22Rv1 (cell line): ENCODE measurements at regions not wholly inside any gene's neighbourhood (a gene's known extent, or its start where the extent isn't known, plus 50 kb on each side); places are given as distances from the start of the nearest gene placed in this dataset.

ENCODE experiments used
- H3K27ac ChIP-seq: fragments of 450-650 bp; 2 replicates; pipeline ENCODE4 v1.5.1; 2017
- CTCF ChIP-seq: fragments of 450-650 bp; IDR thresholded peaks from 2 replicates; pipeline ENCODE4 v1.5.1; 2017; ENCODE audit warnings: mild to moderate bottlenecking
- ZFX ChIP-seq: fragments of 450-650 bp; IDR thresholded peaks from 2 replicates; pipeline ENCODE4 v1.6.1; 2017; ENCODE audit warnings: antibody characterized with exemption, borderline replicate concordance

GRCh38 chr5:12757035-12757434, 852.8 kb upstream of the CTNND2 start:
- H3K27ac ChIP-seq: no peak overlapping the region
- no peak for TF ChIP-seq ZFX
- TF ChIP-seq CTCF: no peak

GRCh38 chr5:12745537-12745936, 841.3 kb upstream of the CTNND2 start:
- H3K27ac ChIP-seq: no peak overlapping the region
- no peak for TF ChIP-seq ZFX
- no peak for TF ChIP-seq CTCF

- H3K27ac ChIP-seq: no peak overlapping the region
- TF ChIP-seq CTCF (no peak), ZFX (no peak)
Observed at GRCh38 chr5:12743582-12743981, 839.3 kb upstream of the CTNND2 start.

GRCh38 chr5:12730354-12730753, 826.1 kb upstream of the CTNND2 start:
- no peak overlapping the region for H3K27ac ChIP-seq
- TF ChIP-seq ZFX (no peak), CTCF (no peak)

- TF ChIP-seq CTCF (no peak), ZFX (no peak)
Observed at GRCh38 chr5:12716664-12717063, 812.4 kb upstream of the CTNND2 start.

GRCh38 chr5:12707560-12707959, 803.3 kb upstream of the CTNND2 start:
- no peak overlapping the region for H3K27ac ChIP-seq
- TF ChIP-seq CTCF: no peak
- TF ChIP-seq ZFX: no peak

More at GRCh38 chr5:12716664-12717063, 812.4 kb upstream of the CTNND2 start:
- no peak overlapping the region for H3K27ac ChIP-seq

GRCh38 chr5:12704955-12705354, 800.7 kb upstream of the CTNND2 start:
- no peak for TF ChIP-seq ZFX
- peak; percentile 35 for TF ChIP-seq CTCF
- H3K27ac ChIP-seq: no peak overlapping the region
